HG03280 (cell line): ENCODE measurements at regions not wholly inside any gene's neighbourhood (a gene's known extent, or its start where the extent isn't known, plus 50 kb on each side); places are given as distances from the start of the nearest gene placed in this dataset.

Experiments used
- ATAC-seq: cut with Tn5 transposase; IDR thresholded peaks from one replicate; pipeline ENCODE4 v1.9.1; 2021; ENCODE audit warnings: mild to moderate bottlenecking, moderate library complexity; ENCODE audit not compliant: unreplicated experiment

- ATAC-seq: no peak
Observed at GRCh38 chr10:125460326-125460725, 222.6 kb downstream of the TEX36 start.

GRCh38 chr10:125457406-125457805 lies 225.6 kb downstream of the TEX36 start:
- ATAC-seq: no peak

GRCh38 chr10:125455855-125456254 lies 227.1 kb downstream of the TEX36 start:
- ATAC-seq: no peak

GRCh38 chr10:125455431-125455830 lies 227.5 kb downstream of the TEX36 start:
- no peak for ATAC-seq

- no peak for ATAC-seq
Observed at GRCh38 chr10:125451319-125451718, 231.6 kb downstream of the TEX36 start.

- no peak for ATAC-seq
Observed at GRCh38 chr10:125450218-125450617, 232.7 kb downstream of the TEX36 start.

GRCh38 chr10:125449571-125449970 lies 233.4 kb downstream of the TEX36 start:
- ATAC-seq: no peak

- no peak for ATAC-seq
Observed at GRCh38 chr10:125448596-125448995, 234.4 kb downstream of the TEX36 start.

GRCh38 chr10:125444790-125445189 lies 238.2 kb downstream of the TEX36 start:
- no peak for ATAC-seq

GRCh38 chr10:125442856-125443540 lies 240.0 kb downstream of the TEX36 start:
- no peak for ATAC-seq

- no peak for ATAC-seq
Observed at GRCh38 chr10:125441151-125441550, 241.8 kb downstream of the TEX36 start.

- ATAC-seq: no peak
Observed at GRCh38 chr10:125431149-125431548, 251.8 kb downstream of the TEX36 start.

GRCh38 chr10:125428054-125428453 lies 254.9 kb downstream of the TEX36 start:
- no peak for ATAC-seq

GRCh38 chr10:125424191-125424847 lies 258.6 kb downstream of the TEX36 start:
- ATAC-seq: no peak

- ATAC-seq: no peak
Observed at GRCh38 chr10:125423569-125423968, 259.4 kb downstream of the TEX36 start.

- ATAC-seq: no peak
Observed at GRCh38 chr10:125419831-125420230, 259.5 kb upstream of the CTBP2 start.

- no peak for ATAC-seq
Observed at GRCh38 chr10:125419146-125419545, 258.8 kb upstream of the CTBP2 start.

- no peak for ATAC-seq
Observed at GRCh38 chr10:125417605-125418004, 257.2 kb upstream of the CTBP2 start.

GRCh38 chr10:125415964-125416363 lies 255.6 kb upstream of the CTBP2 start:
- no peak for ATAC-seq

- no peak for ATAC-seq
Observed at GRCh38 chr10:125415006-125415633, 254.8 kb upstream of the CTBP2 start.

- no peak for ATAC-seq
Observed at GRCh38 chr10:125411724-125412123, 251.4 kb upstream of the CTBP2 start.

- no peak for ATAC-seq
Observed at GRCh38 chr10:125409756-125410155, 249.4 kb upstream of the CTBP2 start.
